CD8-positive, alpha-beta memory T cell (primary cell): ENCODE measurements at regions not wholly inside any gene's neighbourhood (a gene's known extent, or its start where the extent isn't known, plus 50 kb on each side); places are given as distances from the start of the nearest gene placed in this dataset.
"Not testable (repeated sequence)": the region's sequence is repeated elsewhere in the genome, so short reads cannot be mapped to it uniquely, and the experiment has no call there.

Experiments used
- CTCF ChIA-PET: fragments of 350-600 bp; sonication (Branson Sonifier 250); formaldehyde crosslinking; loops from one replicate; lab custom pipeline; 2021; ENCODE audit warnings: antibody characterized with exemption; lab: Charles Lee
- POLR2A ChIA-PET: fragments of 350-600 bp; sonication (Branson Sonifier 250); formaldehyde crosslinking; loops from one replicate; lab custom pipeline; 2021; ENCODE audit warnings: antibody characterized with exemption; lab: Charles Lee
- DNase-seq, 5 donors: peaks; one replicate each; pipeline versions ENCODE4 v3.0.0 to v3.0.0-alpha.2; 2020 to 2022; ENCODE audit warnings: mixed read lengths in 1 of 5
- H3K27ac ChIP-seq: one replicate; pipeline ENCODE4 v1.7.0; 2013; ENCODE audit warnings: low read depth, mild to moderate bottlenecking, low read length, moderate library complexity
- H3K27me3 ChIP-seq: 2 replicates; pipeline ENCODE4 v1.7.0; 2013; ENCODE audit warnings: low read length, mild to moderate bottlenecking; ENCODE audit not compliant: insufficient read depth, poor library complexity, severe bottlenecking
- H3K36me3 ChIP-seq: 2 replicates; pipeline ENCODE4 v1.7.0; 2013; ENCODE audit warnings: mild to moderate bottlenecking, low read length, moderate library complexity; ENCODE audit not compliant: insufficient read depth
- H3K4me1 ChIP-seq: 2 replicates; pipeline ENCODE4 v1.7.0; 2013; ENCODE audit warnings: mild to moderate bottlenecking, low read length, moderate library complexity; ENCODE audit not compliant: insufficient read depth
- H3K4me3 ChIP-seq: 2 replicates; pipeline ENCODE4 v1.7.0; 2013; ENCODE audit warnings: mild to moderate bottlenecking, low read length
- H3K9me3 ChIP-seq: 2 replicates; pipeline ENCODE4 v1.7.0; 2013; ENCODE audit warnings: mild to moderate bottlenecking, low read length
- H3K27ac Mint-ChIP-seq, 8 donors: one replicate each; pipeline ENCODE4 v1.8.0; 2020 to 2021; ENCODE audit warnings: mixed read lengths in 8 of 8, mild to moderate bottlenecking in 6 of 8, inconsistent platforms in 3 of 8, moderate library complexity in 3 of 8
- H3K27me3 Mint-ChIP-seq, 2 donors: one replicate each; pipeline ENCODE4 v1.8.0; 2020 to 2021; ENCODE audit warnings: mixed read lengths in 2 of 2, mild to moderate bottlenecking in 1 of 2, moderate library complexity in 1 of 2
- H3K36me3 Mint-ChIP-seq, 3 donors: one replicate each; pipeline ENCODE4 v1.8.0; 2020 to 2021; ENCODE audit warnings: mixed read lengths in 3 of 3, inconsistent platforms in 1 of 3, mild to moderate bottlenecking in 1 of 3
- H3K4me1 Mint-ChIP-seq, 3 donors: one replicate each; pipeline ENCODE4 v1.8.0; 2020 to 2021; ENCODE audit warnings: mixed read lengths in 3 of 3, inconsistent platforms in 1 of 3, mild to moderate bottlenecking in 1 of 3
- H3K4me3 Mint-ChIP-seq, 7 donors: one replicate each; pipeline ENCODE4 v1.8.0; 2020 to 2021; ENCODE audit warnings: mixed read lengths in 7 of 7, mild to moderate bottlenecking in 6 of 7, moderate library complexity in 4 of 7, inconsistent platforms in 2 of 7
- H3K9me3 Mint-ChIP-seq, 5 donors: one replicate each; pipeline ENCODE4 v1.8.0; 2020 to 2022; ENCODE audit warnings: mixed read lengths in 5 of 5, mild to moderate bottlenecking in 3 of 5, moderate library complexity in 2 of 5, inconsistent platforms in 1 of 5

DNA sequence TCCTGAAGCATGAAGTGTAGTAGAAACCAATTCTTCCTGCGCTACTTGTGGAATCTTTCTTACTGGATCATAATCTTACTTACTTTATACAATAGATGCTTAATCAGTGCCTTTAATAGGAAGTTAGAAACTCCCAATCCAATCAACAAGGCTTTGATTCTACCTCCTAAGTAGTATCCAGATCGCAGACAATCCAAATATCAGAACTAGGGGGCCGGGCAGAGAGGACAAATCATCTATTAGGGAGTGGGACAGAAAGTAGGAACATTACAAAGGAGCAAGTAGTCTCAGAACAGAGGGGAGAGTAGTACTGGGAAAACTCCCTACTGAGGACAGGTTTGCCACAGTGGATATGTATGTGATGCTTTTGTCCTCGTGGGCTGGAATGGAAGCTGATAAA is 2901.1 kb upstream of the OR11H1 start:
- H3K36me3 ChIP-seq, H3K9me3 ChIP-seq, H3K27ac Mint-ChIP-seq, H3K4me1 Mint-ChIP-seq, H3K4me3 Mint-ChIP-seq, H3K27me3 Mint-ChIP-seq, H3K4me1 ChIP-seq, H3K4me3 ChIP-seq, H3K27ac ChIP-seq, H3K27me3 ChIP-seq, POLR2A ChIA-PET, H3K36me3 Mint-ChIP-seq, DNase-seq, CTCF ChIA-PET: not testable (repeated sequence)
- H3K9me3 Mint-ChIP-seq, result peaks cover 20 to 48% (median 38%) of the 10 kb centered on the region in 5 donors

DNA sequence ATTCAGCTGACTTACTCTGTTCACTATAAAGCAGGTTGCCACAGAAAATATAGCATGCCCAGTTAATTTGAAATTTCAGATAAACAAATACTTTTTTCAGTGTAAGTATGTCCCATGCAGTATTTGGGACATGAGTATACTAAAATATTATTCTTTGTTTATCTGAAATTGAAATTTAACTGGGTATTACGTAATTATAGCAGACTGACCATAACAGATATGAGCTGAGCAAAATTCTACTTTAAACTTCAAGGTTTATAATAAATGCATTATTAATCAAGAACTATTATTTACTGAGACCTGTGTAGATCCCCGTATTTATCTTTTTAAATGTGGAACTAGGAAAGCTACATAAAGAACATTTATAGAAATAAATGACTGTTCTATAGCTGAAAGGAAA is 2898.2 kb upstream of the OR11H1 start:
- H3K4me3 Mint-ChIP-seq, H3K36me3 ChIP-seq, POLR2A ChIA-PET, H3K27ac Mint-ChIP-seq, DNase-seq, CTCF ChIA-PET, H3K4me1 Mint-ChIP-seq, H3K27ac ChIP-seq, H3K9me3 ChIP-seq, H3K4me3 ChIP-seq, H3K27me3 Mint-ChIP-seq, H3K27me3 ChIP-seq, H3K4me1 ChIP-seq, H3K36me3 Mint-ChIP-seq: not testable (repeated sequence)
- H3K9me3 Mint-ChIP-seq, result peaks cover 24 to 49% (median 40%) of the 10 kb centered on the region in 5 donors

DNA sequence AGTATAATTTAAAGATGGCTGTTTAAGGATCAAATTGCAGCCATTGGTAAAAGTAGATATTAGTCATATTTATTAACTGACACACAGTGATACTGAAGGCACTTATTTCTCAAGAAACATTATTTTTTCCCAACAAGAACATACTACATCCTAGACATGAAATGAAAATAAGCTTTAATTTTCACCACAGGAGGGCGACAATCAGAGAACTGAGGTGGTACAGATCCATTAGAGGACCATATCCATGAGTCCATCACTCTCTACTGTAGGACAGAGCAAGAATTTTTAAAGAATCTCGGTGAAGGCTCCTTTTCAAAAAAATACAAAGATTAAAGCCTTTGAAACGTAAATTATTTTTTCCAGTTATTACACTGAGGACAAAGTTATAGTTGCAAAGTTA is 2897.0 kb upstream of the OR11H1 start:
- H3K27ac Mint-ChIP-seq, H3K9me3 ChIP-seq, POLR2A ChIA-PET, H3K4me1 ChIP-seq, H3K27ac ChIP-seq, H3K27me3 ChIP-seq, H3K36me3 ChIP-seq, H3K4me3 ChIP-seq, H3K36me3 Mint-ChIP-seq, DNase-seq, CTCF ChIA-PET, H3K27me3 Mint-ChIP-seq, H3K4me1 Mint-ChIP-seq, H3K4me3 Mint-ChIP-seq: not testable (repeated sequence)
- peaks cover 32 to 60% (median 40%) of the 10 kb centered on the region in 5 donors for H3K9me3 Mint-ChIP-seq

DNA sequence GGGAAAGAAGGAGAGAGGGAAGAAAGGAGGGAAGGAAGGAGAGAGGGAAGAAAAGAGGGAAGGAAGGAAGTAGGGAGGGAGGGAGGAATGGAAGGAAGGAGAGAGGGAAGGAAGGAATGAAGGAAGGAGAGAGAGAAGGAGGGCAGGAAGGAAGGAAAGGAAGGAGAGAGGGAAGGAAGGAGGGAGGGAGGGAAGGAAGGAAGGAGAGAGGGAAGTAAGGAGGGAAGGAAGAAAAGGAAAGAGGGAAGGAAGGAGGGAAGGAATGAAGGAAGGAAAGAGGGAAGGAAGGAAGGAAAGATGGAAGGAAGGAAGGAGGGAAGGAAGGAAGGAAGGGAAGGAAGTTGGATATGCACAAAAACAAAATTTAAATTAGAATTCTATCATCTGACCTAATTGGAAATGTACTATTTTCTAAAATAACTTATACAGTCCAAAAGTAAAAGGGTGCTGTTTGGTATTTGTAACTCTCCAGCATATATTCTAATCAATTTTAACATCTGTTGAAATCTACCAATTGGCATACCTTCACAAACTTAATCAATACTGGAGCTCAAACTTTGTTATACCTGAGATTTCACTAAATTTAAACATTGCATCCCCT is 2890.3 kb upstream of the OR11H1 start:
- H3K36me3 Mint-ChIP-seq, H3K4me3 ChIP-seq, H3K36me3 ChIP-seq, CTCF ChIA-PET, H3K27me3 ChIP-seq, H3K27me3 Mint-ChIP-seq, DNase-seq, H3K9me3 ChIP-seq, H3K27ac ChIP-seq, H3K27ac Mint-ChIP-seq, H3K4me3 Mint-ChIP-seq, H3K4me1 Mint-ChIP-seq, POLR2A ChIA-PET, H3K4me1 ChIP-seq: not testable (repeated sequence)
- H3K9me3 Mint-ChIP-seq, result peaks cover 19 to 67% (median 45%) of the 10 kb centered on the region in 5 donors

DNA sequence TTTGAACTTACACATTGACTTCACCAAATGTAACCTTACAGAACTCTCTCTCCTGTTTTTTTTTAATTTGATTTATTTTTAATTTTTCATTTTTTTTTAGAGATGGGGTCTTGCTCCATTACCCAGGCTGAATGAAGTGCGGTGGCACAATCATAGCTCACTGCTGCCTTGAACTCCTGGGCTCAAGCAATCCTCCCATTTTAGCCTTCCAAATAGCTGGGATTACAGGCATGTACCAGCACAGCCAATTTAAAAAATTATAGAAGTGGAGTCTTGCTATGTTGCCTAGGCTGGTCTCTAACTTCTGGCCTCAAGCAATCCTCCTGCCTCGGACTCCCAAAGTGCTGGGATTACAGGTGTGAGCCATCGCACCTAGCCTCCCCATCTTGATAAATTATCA is 2889.7 kb upstream of the OR11H1 start:
- H3K9me3 Mint-ChIP-seq, result peaks cover 16 to 60% (median 44%) of the 10 kb centered on the region in 5 donors
- peak in 1 of 5 donors; percentile 25 for DNase-seq
- H3K4me1 ChIP-seq, H3K27me3 ChIP-seq, H3K36me3 Mint-ChIP-seq, POLR2A ChIA-PET, H3K4me3 Mint-ChIP-seq, H3K27ac ChIP-seq, H3K4me3 ChIP-seq, H3K27me3 Mint-ChIP-seq, H3K4me1 Mint-ChIP-seq, H3K9me3 ChIP-seq, H3K27ac Mint-ChIP-seq, H3K36me3 ChIP-seq, CTCF ChIA-PET: not testable (repeated sequence)
